Hepatocyte (in vitro differentiated cells): ENCODE measurements at regions not wholly inside any gene's neighbourhood (a gene's known extent, or its start where the extent isn't known, plus 50 kb on each side); places are given as distances from the start of the nearest gene placed in this dataset.

Experiments
- DNase-seq: peaks from one replicate; pipeline ENCODE4 v3.0.0-alpha.2; 2016; ENCODE audit warnings: low spot score
- H2AFZ ChIP-seq: fragments of 200-600 bp; sonication (generic); 2 replicates; pipeline ENCODE4 v1.6.0; 2016; ENCODE audit warnings: antibody characterized with exemption, mild to moderate bottlenecking
- H3K27ac ChIP-seq: fragments of 200-600 bp; sonication (generic); 2 replicates; pipeline ENCODE4 v1.5.1; 2016; ENCODE audit warnings: mild to moderate bottlenecking
- H3K27me3 ChIP-seq: fragments of 200-600 bp; sonication (generic); 2 replicates; pipeline ENCODE4 v1.6.1; 2016
- H3K36me3 ChIP-seq: fragments of 200-600 bp; sonication (generic); replicated peaks from 2 replicates; pipeline ENCODE4 v1.5.1; 2016; ENCODE audit warnings: low read depth; ENCODE audit not compliant: insufficient read depth
- H3K4me1 ChIP-seq: fragments of 200-600 bp; sonication (generic); 2 replicates; pipeline ENCODE4 v1.5.1; 2016; ENCODE audit warnings: mild to moderate bottlenecking, moderate library complexity; ENCODE audit not compliant: insufficient read depth
- H3K4me2 ChIP-seq: fragments of 200-600 bp; sonication (generic); 2 replicates; pipeline ENCODE4 v1.6.0; 2016
- H3K4me3 ChIP-seq: fragments of 200-600 bp; sonication (generic); 2 replicates; pipeline ENCODE4 v1.5.1; 2016; ENCODE audit warnings: mild to moderate bottlenecking
- H3K79me2 ChIP-seq: fragments of 200-600 bp; sonication (generic); 2 replicates; pipeline ENCODE4 v1.6.0; 2017; ENCODE audit warnings: mild to moderate bottlenecking
- H3K9me2 ChIP-seq: fragments of 200-600 bp; sonication (generic); replicated peaks from 2 replicates; pipeline ENCODE4 v1.6.0; 2017; ENCODE audit warnings: mild to moderate bottlenecking; ENCODE audit not compliant: insufficient read depth
- H3K9me3 ChIP-seq: fragments of 200-600 bp; sonication (generic); 2 replicates; pipeline ENCODE4 v1.5.1; 2016; ENCODE audit warnings: low read depth, mild to moderate bottlenecking
- H4K20me1 ChIP-seq: fragments of 200-600 bp; sonication (generic); 2 replicates; pipeline ENCODE4 v1.6.0; 2016; ENCODE audit warnings: mild to moderate bottlenecking; ENCODE audit not compliant: insufficient read depth, poor library complexity, severe bottlenecking
- CTCF ChIP-seq: fragments of 200-600 bp; sonication (generic); IDR thresholded peaks from 2 replicates; pipeline ENCODE4 v1.5.1; 2016; ENCODE audit warnings: antibody characterized with exemption, mild to moderate bottlenecking; ENCODE audit not compliant: poor library complexity
- EZH2 ChIP-seq: fragments of 200-600 bp; sonication (generic); IDR thresholded peaks from 2 replicates; pipeline ENCODE4 v1.6.1; 2016; ENCODE audit warnings: antibody characterized with exemption, mild to moderate bottlenecking, borderline replicate concordance
- EZH2phosphoT487 ChIP-seq: fragments of 200-600 bp; sonication (generic); IDR thresholded peaks from one replicate; pipeline ENCODE4 v1.6.1; 2018; ENCODE audit warnings: antibody characterized with exemption, mild to moderate bottlenecking, low read depth, moderate library complexity; ENCODE audit not compliant: unreplicated experiment, severe bottlenecking
- WGBS: methylation state at CpG from one replicate; pipeline ENCODE4 v1.1.6; 2016; ENCODE audit warnings: low lambda C conversion rate; ENCODE audit errors: missing lambda C conversion rate; 5-methylcytosine and 5-hydroxymethylcytosine counted together

- Histone ChIP-seq H3K36me3 (no peaks in the 10 kb centered on the region), H3K27me3 (peaks cover 4% of the 10 kb centered on the region), H2AFZ (no peak overlapping the region), H3K9me3 (peaks cover 6% of the 10 kb centered on the region), H4K20me1 (no peaks in the 10 kb centered on the region), H3K4me1 (no peaks in the 10 kb centered on the region), H3K4me2 (no peak overlapping the region), H3K79me2 (no peaks in the 10 kb centered on the region), H3K27ac (no peak overlapping the region), H3K4me3 (no peak overlapping the region), H3K9me2 (no peaks in the 10 kb centered on the region)
- DNase-seq: no peak
- TF ChIP-seq EZH2 (no peak), CTCF (no peak), EZH2phosphoT487 (no peak)
- 87% methylated on average over 3 of the region's 3 CpGs for WGBS
Observed at GRCh38 chr13:111936267-111936925, 130.6 kb upstream of the SOX1 start.

- Histone ChIP-seq H3K27me3 (peaks cover 4% of the 10 kb centered on the region), H3K27ac (no peak overlapping the region), H3K79me2 (no peaks in the 10 kb centered on the region), H4K20me1 (no peaks in the 10 kb centered on the region), H3K9me2 (no peaks in the 10 kb centered on the region), H3K9me3 (no peaks in the 10 kb centered on the region), H3K4me1 (no peaks in the 10 kb centered on the region), H3K4me3 (no peak overlapping the region), H3K4me2 (no peak overlapping the region), H3K36me3 (no peaks in the 10 kb centered on the region), H2AFZ (no peak overlapping the region)
- WGBS: 67% methylated on average over 9 of the region's 9 CpGs
- no peak for DNase-seq
- TF ChIP-seq EZH2phosphoT487: no peak
- no peak for TF ChIP-seq CTCF
- no peak for TF ChIP-seq EZH2
Observed at GRCh38 chr13:111937777-111938311, 129.1 kb upstream of the SOX1 start.

GRCh38 chr13:111938741-111939665 lies 127.9 kb upstream of the SOX1 start:
- Histone ChIP-seq H3K36me3 (no peaks in the 10 kb centered on the region), H4K20me1 (no peaks in the 10 kb centered on the region), H2AFZ (no peak overlapping the region), H3K9me2 (no peaks in the 10 kb centered on the region), H3K4me3 (no peak overlapping the region), H3K27me3 (peaks cover 4% of the 10 kb centered on the region), H3K27ac (no peak overlapping the region), H3K4me2 (no peak overlapping the region), H3K4me1 (no peaks in the 10 kb centered on the region), H3K9me3 (no peaks in the 10 kb centered on the region), H3K79me2 (no peaks in the 10 kb centered on the region)
- DNase-seq: no peak
- TF ChIP-seq CTCF (no peak), EZH2phosphoT487 (no peak)
- WGBS: 81% methylated on average over 14 of the region's 14 CpGs
